HEK293 (cell line): ENCODE measurements at regions not wholly inside any gene's neighbourhood (a gene's known extent, or its start where the extent isn't known, plus 50 kb on each side); places are given as distances from the start of the nearest gene placed in this dataset.

Experiments
- CTCF ChIA-PET: fragments of 350-600 bp; formaldehyde crosslinking; extraction: SDS; loops from one replicate; lab custom pipeline; 2021; ENCODE audit warnings: antibody characterized with exemption; lab: Yijun Ruan, JAX
- POLR2A ChIA-PET: fragments of 300-600 bp; formaldehyde crosslinking; extraction: SDS; loops from one replicate; lab custom pipeline; 2020; ENCODE audit warnings: antibody characterized with exemption, inconsistent platforms; lab: Yijun Ruan, JAX
- H3K27ac ChIP-seq: fragments of 200-500 bp; sonication (Bioruptor generic); 2 replicates; pipeline ENCODE4 v1.5.1; 2014; ENCODE audit warnings: low read depth, low read length, control low read depth, inconsistent platforms; ENCODE audit errors: extremely low read depth
- H3K36me3 ChIP-seq, 2 experiments: fragments of 200-500 bp in 1 of 2; sonication (Bioruptor generic) in 1 of 2; 1 replicate in 1 of 2; 2 replicates in 1 of 2; pipeline ENCODE4 v1.5.1; 2014 to 2017; ENCODE audit warnings: inconsistent platforms in 2 of 2, low read length in 2 of 2; ENCODE audit not compliant: control insufficient read depth in 2 of 2, insufficient read depth in 1 of 2
- H3K4me1 ChIP-seq: fragments of 200-500 bp; sonication (Bioruptor generic); 2 replicates; pipeline ENCODE4 v1.5.1; 2014; ENCODE audit warnings: mild to moderate bottlenecking, low read length, inconsistent platforms; ENCODE audit not compliant: control insufficient read depth, insufficient read depth
- H3K4me3 ChIP-seq: 2 replicates; pipeline ENCODE4 v1.5.1; 2011; ENCODE audit warnings: low read depth, mild to moderate bottlenecking, control low read depth, low read length, moderate library complexity
- H3K9me3 ChIP-seq: fragments of 200-500 bp; sonication (Bioruptor generic); 2 replicates; pipeline ENCODE4 v1.5.1; 2014; ENCODE audit warnings: low read depth, low read length, inconsistent platforms; ENCODE audit not compliant: control insufficient read depth, insufficient read depth
- FEZF1 ChIP-seq: fragments of 450-650 bp; formaldehyde crosslinking; IDR thresholded peaks from 2 replicates; pipeline ENCODE4 v1.5.1; 2016; ENCODE audit warnings: missing biosample characterization, missing genetic modification characterization
- GFI1B ChIP-seq: fragments of 450-650 bp; formaldehyde crosslinking; IDR thresholded peaks from 2 replicates; pipeline ENCODE4 v1.5.1; 2016; ENCODE audit warnings: missing biosample characterization, missing genetic modification characterization
- GLI2 ChIP-seq: fragments of 450-650 bp; formaldehyde crosslinking; IDR thresholded peaks from 2 replicates; pipeline ENCODE4; 2017; ENCODE audit warnings: missing biosample characterization, missing genetic modification characterization, low read depth, borderline replicate concordance
- GLIS2 ChIP-seq: fragments of 450-650 bp; formaldehyde crosslinking; IDR thresholded peaks from 2 replicates; pipeline ENCODE4 v1.5.1; 2016; ENCODE audit warnings: missing biosample characterization, missing genetic modification characterization
- KLF1 ChIP-seq: fragments of 450-650 bp; formaldehyde crosslinking; IDR thresholded peaks from 2 replicates; pipeline ENCODE4 v1.5.1; 2016; ENCODE audit warnings: missing biosample characterization, missing genetic modification characterization
- PBX3 ChIP-seq: sonication (generic); formaldehyde crosslinking; IDR thresholded peaks from 2 replicates; pipeline ENCODE4 v1.8.1; 2022; ENCODE audit warnings: mild to moderate bottlenecking, moderate library complexity, missing genetic modification reagents
- ZBTB17 ChIP-seq: fragments of 450-650 bp; formaldehyde crosslinking; IDR thresholded peaks from 2 replicates; pipeline ENCODE4 v1.5.1; 2016; ENCODE audit warnings: missing biosample characterization, missing genetic modification characterization
- ZNF138 ChIP-seq: fragments of 450-650 bp; formaldehyde crosslinking; IDR thresholded peaks from 2 replicates; pipeline ENCODE4 v1.5.1; 2016; ENCODE audit warnings: missing biosample characterization, missing genetic modification characterization, borderline replicate concordance
- ZNF24 ChIP-seq: fragments of 450-650 bp; formaldehyde crosslinking; IDR thresholded peaks from 2 replicates; pipeline ENCODE4 v1.5.1; 2016; ENCODE audit warnings: missing biosample characterization, missing genetic modification characterization
- ZNF248 ChIP-seq: fragments of 450-650 bp; formaldehyde crosslinking; IDR thresholded peaks from 2 replicates; pipeline ENCODE4 v1.5.1; 2017; ENCODE audit warnings: missing biosample characterization, missing genetic modification characterization
- ZNF510 ChIP-seq: fragments of 450-650 bp; formaldehyde crosslinking; IDR thresholded peaks from 2 replicates; pipeline ENCODE4 v1.5.1; 2018; ENCODE audit warnings: mild to moderate bottlenecking, missing genetic modification characterization, missing biosample characterization; ENCODE audit not compliant: insufficient replicate concordance
- ZNF600 ChIP-seq: fragments of 450-650 bp; formaldehyde crosslinking; IDR thresholded peaks from 2 replicates; pipeline ENCODE4 v1.5.1; 2016; ENCODE audit warnings: missing biosample characterization, missing genetic modification characterization
- ZNF645 ChIP-seq: fragments of 450-650 bp; formaldehyde crosslinking; IDR thresholded peaks from 2 replicates; pipeline ENCODE4; 2016; ENCODE audit warnings: missing biosample characterization, missing genetic modification characterization
- ZNF654 ChIP-seq: fragments of 450-650 bp; formaldehyde crosslinking; IDR thresholded peaks from 2 replicates; pipeline ENCODE4 v1.5.1; 2016; ENCODE audit warnings: low read depth, missing biosample characterization, missing genetic modification characterization
- ZNF707 ChIP-seq: fragments of 450-650 bp; formaldehyde crosslinking; IDR thresholded peaks from 2 replicates; pipeline ENCODE4 v1.5.1; 2016; ENCODE audit warnings: missing biosample characterization, missing genetic modification characterization
- ZNF837 ChIP-seq: fragments of 450-650 bp; formaldehyde crosslinking; IDR thresholded peaks from 2 replicates; pipeline ENCODE4 v1.5.1; 2016; ENCODE audit warnings: missing biosample characterization, missing genetic modification characterization
- ZSCAN23 ChIP-seq: fragments of 450-650 bp; formaldehyde crosslinking; IDR thresholded peaks from 2 replicates; pipeline ENCODE4 v1.5.1; 2016; ENCODE audit warnings: missing biosample characterization, missing genetic modification characterization
- ZSCAN4 ChIP-seq: fragments of 450-650 bp; formaldehyde crosslinking; IDR thresholded peaks from 2 replicates; pipeline ENCODE4 v1.5.1; 2017; ENCODE audit warnings: missing biosample characterization, missing genetic modification characterization

DNA sequence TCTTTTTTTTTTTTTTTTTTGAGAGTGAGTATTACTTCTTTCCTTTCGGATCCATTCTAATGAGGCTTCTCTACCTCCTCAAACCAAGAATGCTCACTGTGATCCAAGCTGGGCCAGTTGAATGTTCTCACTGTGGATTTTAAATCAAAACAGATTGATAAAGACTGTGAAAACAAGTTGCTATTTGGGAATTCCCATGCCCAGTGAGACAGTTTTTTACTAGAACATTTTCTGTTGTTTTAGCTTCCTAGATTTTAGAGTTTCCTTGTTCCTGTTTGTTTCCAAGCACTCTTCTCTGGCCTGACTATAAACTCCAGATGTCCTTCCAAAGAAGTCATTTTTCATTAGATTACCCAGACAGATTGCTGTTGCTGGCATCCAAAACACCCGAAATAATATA is 60.1 kb upstream of the GALNT15 start:
- H3K4me1 ChIP-seq: no peaks in the 10 kb centered on the region
- no peak overlapping the region for H3K4me3 ChIP-seq
- no peak for TF ChIP-seq ZSCAN23 (tag by site-specific recombination)
- ChIA-PET POLR2A (no interaction called here), CTCF (no interaction called here)
- H3K9me3 ChIP-seq: no peaks in the 10 kb centered on the region
- no peaks in the 10 kb centered on the region for H3K36me3 ChIP-seq
- H3K27ac ChIP-seq: no peak overlapping the region

GRCh38 chr3:16114930-16115329 is 59.5 kb upstream of the GALNT15 start:
- CTCF ChIA-PET: no interaction called here
- Histone ChIP-seq H3K9me3 (no peaks in the 10 kb centered on the region), H3K36me3 (no peaks in the 10 kb centered on the region), H3K4me3 (no peak overlapping the region), H3K4me1 (no peaks in the 10 kb centered on the region), H3K27ac (no peak overlapping the region)
- TF ChIP-seq FEZF1 (tag by site-specific recombination) (no peak), KLF1 (no peak), GLI2 (tag by site-specific recombination) (no peak), ZSCAN4 (tag by site-specific recombination) (no peak), ZBTB17 (tag by site-specific recombination) (no peak), ZNF138 (tag by site-specific recombination) (no peak), ZSCAN23 (tag by site-specific recombination) (no peak), GFI1B (tag by site-specific recombination) (no peak), ZNF707 (tag by site-specific recombination) (no peak), PBX3 (no peak), GLIS2 (tag by site-specific recombination) (no peak), ZNF510 (tag by site-specific recombination) (no peak), ZNF600 (tag by site-specific recombination) (no peak), ZNF654 (tag by site-specific recombination) (no peak)
- POLR2A ChIA-PET: no interaction called here

DNA sequence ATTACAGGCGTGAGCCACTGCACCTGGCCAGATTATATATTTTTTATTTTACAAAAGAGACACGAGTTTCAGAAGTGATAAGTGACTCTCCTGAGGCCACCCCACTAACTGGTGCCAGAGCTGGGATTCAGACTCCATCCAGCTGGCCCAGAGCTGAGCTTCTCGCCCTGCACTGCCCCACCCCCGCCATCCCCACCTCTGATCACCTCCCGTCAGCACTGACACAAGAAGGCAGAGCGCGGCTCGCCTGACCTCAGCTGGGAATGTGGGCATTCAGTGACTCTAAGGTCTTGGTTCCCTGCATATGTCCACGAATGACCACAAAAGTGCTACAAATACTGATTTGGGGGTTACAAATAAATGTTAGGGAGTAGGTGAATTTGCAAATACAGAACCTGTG is 56.1 kb upstream of the GALNT15 start:
- ChIA-PET CTCF (no interaction called here), POLR2A (no interaction called here)
- H3K36me3 ChIP-seq: no peaks in the 10 kb centered on the region
- TF ChIP-seq ZNF248 (no peak), ZNF837 (no peak), ZNF24 (tag by site-specific recombination) (no peak), ZNF645 (tag by site-specific recombination) (no peak)
- no peak overlapping the region for H3K27ac ChIP-seq
- H3K9me3 ChIP-seq: no peaks in the 10 kb centered on the region
- no peak overlapping the region for H3K4me3 ChIP-seq
- H3K4me1 ChIP-seq: no peaks in the 10 kb centered on the region
